A204.1 (cell line): ENCODE measurements at regions not wholly inside any gene's neighbourhood (a gene's known extent, or its start where the extent isn't known, plus 50 kb on each side); places are given as distances from the start of the nearest gene placed in this dataset.

Source experiments
- FAIRE-seq: peaks from 2 replicates; lab custom pipeline; 2012; peaks lifted over from hg19 to GRCh38; lab: Jason Lieb, UNC

GRCh38 chr2:160876765-160877164 lies 283.5 kb upstream of the TANK start:
- FAIRE-seq: no peak

GRCh38 chr2:160878618-160879017 lies 281.6 kb upstream of the TANK start:
- FAIRE-seq: no peak

GRCh38 chr2:160882906-160883305 lies 277.3 kb upstream of the TANK start:
- FAIRE-seq: no peak

- no peak for FAIRE-seq
Observed at GRCh38 chr2:160884056-160884455, 276.2 kb upstream of the TANK start.

- no peak for FAIRE-seq
Observed at GRCh38 chr2:160889439-160890170, 270.6 kb upstream of the TANK start.

- no peak for FAIRE-seq
Observed at GRCh38 chr2:160890667-160891352, 269.4 kb upstream of the TANK start.

- FAIRE-seq: no peak
Observed at GRCh38 chr2:160891353-160891740, 268.9 kb upstream of the TANK start.

GRCh38 chr2:160892204-160892603 lies 268.0 kb upstream of the TANK start:
- FAIRE-seq: no peak

- no peak for FAIRE-seq
Observed at GRCh38 chr2:160893581-160893980, 266.6 kb upstream of the TANK start.

GRCh38 chr2:160898581-160899307 lies 261.5 kb upstream of the TANK start:
- FAIRE-seq: no peak

- FAIRE-seq: no peak
Observed at GRCh38 chr2:160901613-160902012, 258.6 kb upstream of the TANK start.

GRCh38 chr2:160905862-160906261 lies 254.4 kb upstream of the TANK start:
- FAIRE-seq: no peak

- no peak for FAIRE-seq
Observed at GRCh38 chr2:160906878-160907277, 253.3 kb upstream of the TANK start.

- FAIRE-seq: no peak
Observed at GRCh38 chr2:160907738-160908137, 252.5 kb upstream of the TANK start.

- FAIRE-seq: no peak
Observed at GRCh38 chr2:160908157-160908556, 252.1 kb upstream of the TANK start.

- FAIRE-seq: no peak
Observed at GRCh38 chr2:160909781-160910242, 250.4 kb upstream of the TANK start.

- no peak for FAIRE-seq
Observed at GRCh38 chr2:160910681-160911080, 249.5 kb upstream of the TANK start.

- no peak for FAIRE-seq
Observed at GRCh38 chr2:160911258-160911657, 249.0 kb upstream of the TANK start.

GRCh38 chr2:160912276-160912675 lies 248.0 kb upstream of the TANK start:
- no peak for FAIRE-seq

GRCh38 chr2:160913323-160913722 lies 246.9 kb upstream of the TANK start:
- FAIRE-seq: no peak

GRCh38 chr2:160914217-160914616 lies 246.0 kb upstream of the TANK start:
- no peak for FAIRE-seq

- FAIRE-seq: no peak
Observed at GRCh38 chr2:160916300-160916699, 243.9 kb upstream of the TANK start.

GRCh38 chr2:160917850-160918249 lies 242.4 kb upstream of the TANK start:
- no peak for FAIRE-seq
